ENCODE measurements at regions not wholly inside any gene's neighbourhood (a gene's known extent, or its start where the extent isn't known, plus 50 kb on each side); places are given as distances from the start of the nearest gene placed in this dataset.

GRCh38 chr5:68369023-68369359, 153.4 kb downstream of the PIK3R1 start:
- Histone ChIP-seq H3K4me3 (no peak overlapping the region), H3K27ac (no peak overlapping the region), H3K27me3 (no peaks in the 10 kb centered on the region), H3K9me3 (no peaks in the 10 kb centered on the region), H3K4me1 (no peaks in the 10 kb centered on the region), H3K36me3 (no peaks in the 10 kb centered on the region)
- no peak for TF ChIP-seq CTCF (IDR thresholded peaks at IDR 0.05)
- DNase-seq = no peak
- intact Hi-C loops (cut with DNase I; ENCODE audit: low total_unique reads) = no loop called here

- Histone ChIP-seq H3K9me3 (no peaks in the 10 kb centered on the region), H3K4me3 (no peak overlapping the region), H3K27me3 (no peaks in the 10 kb centered on the region), H3K27ac (no peak overlapping the region), H3K4me1 (peaks cover 0 to 5% (median 2%) of the 10 kb centered on the region in 4 donors), H3K36me3 (no peaks in the 10 kb centered on the region)
- no peak for DNase-seq
- intact Hi-C loops (cut with DNase I; ENCODE audit: low total_unique reads) = no loop called here
- no peak for TF ChIP-seq CTCF (IDR thresholded peaks at IDR 0.05)
Observed at GRCh38 chr5:68369457-68370125, 154.0 kb downstream of the PIK3R1 start.

GRCh38 chr5:68370196-68370595, 154.6 kb downstream of the PIK3R1 start:
- Histone ChIP-seq H3K27ac (no peak overlapping the region), H3K4me1 (peaks cover 0 to 11% (median 7%) of the 10 kb centered on the region in 4 donors), H3K9me3 (no peaks in the 10 kb centered on the region), H3K27me3 (no peaks in the 10 kb centered on the region), H3K36me3 (no peaks in the 10 kb centered on the region), H3K4me3 (no peak overlapping the region)
- intact Hi-C loops (cut with DNase I; ENCODE audit: low total_unique reads) = no loop called here
- no peak for DNase-seq
- TF ChIP-seq CTCF (IDR thresholded peaks at IDR 0.05) = no peak

DNA sequence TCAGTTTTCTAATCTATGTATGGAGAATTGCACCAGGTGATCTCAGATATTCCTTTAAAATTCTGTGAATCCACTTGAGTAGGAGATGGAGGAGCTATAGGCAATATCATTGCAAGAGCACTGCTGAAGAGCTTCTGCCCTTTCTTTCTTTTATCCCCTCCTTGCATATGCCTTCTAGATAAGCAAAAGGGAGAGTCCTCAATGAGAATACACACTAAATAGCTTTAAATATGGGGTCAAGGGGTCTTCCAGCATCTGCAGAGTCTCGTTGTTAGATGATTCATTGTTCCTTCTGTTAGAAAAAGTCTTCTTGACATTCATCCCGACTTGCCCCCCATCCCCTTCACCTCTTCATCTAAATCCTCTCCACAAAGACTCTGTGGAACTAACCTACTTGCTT, 156.1 kb downstream of the PIK3R1 start:
- H3K27me3 ChIP-seq = no peaks in the 10 kb centered on the region
- no peak for TF ChIP-seq CTCF (IDR thresholded peaks at IDR 0.05)

GRCh38 chr5:68372161-68372560, 156.6 kb downstream of the PIK3R1 start:
- H3K9me3 ChIP-seq = no peaks in the 10 kb centered on the region
- no peaks in the 10 kb centered on the region for H3K27me3 ChIP-seq
- TF ChIP-seq CTCF (IDR thresholded peaks at IDR 0.05) = no peak
- DNase-seq = no peak
- H3K27ac ChIP-seq = no peak overlapping the region
- intact Hi-C loops (cut with DNase I; ENCODE audit: low total_unique reads) = no loop called here
- H3K36me3 ChIP-seq = no peaks in the 10 kb centered on the region
- peaks cover 0 to 28% (median 13%) of the 10 kb centered on the region in 4 donors for H3K4me1 ChIP-seq
- H3K4me3 ChIP-seq = no peak overlapping the region

More for the DNA sequence above, 156.1 kb downstream of the PIK3R1 start:
- intact Hi-C loops (cut with DNase I; ENCODE audit: low total_unique reads) = no loop called here
- Histone ChIP-seq H3K9me3 (no peaks in the 10 kb centered on the region), H3K36me3 (no peaks in the 10 kb centered on the region), H3K4me3 (no peak overlapping the region), H3K27ac (no peak overlapping the region), H3K4me1 (peaks cover 0 to 23% (median 10%) of the 10 kb centered on the region in 4 donors)
- DNase-seq = no peak

DNA sequence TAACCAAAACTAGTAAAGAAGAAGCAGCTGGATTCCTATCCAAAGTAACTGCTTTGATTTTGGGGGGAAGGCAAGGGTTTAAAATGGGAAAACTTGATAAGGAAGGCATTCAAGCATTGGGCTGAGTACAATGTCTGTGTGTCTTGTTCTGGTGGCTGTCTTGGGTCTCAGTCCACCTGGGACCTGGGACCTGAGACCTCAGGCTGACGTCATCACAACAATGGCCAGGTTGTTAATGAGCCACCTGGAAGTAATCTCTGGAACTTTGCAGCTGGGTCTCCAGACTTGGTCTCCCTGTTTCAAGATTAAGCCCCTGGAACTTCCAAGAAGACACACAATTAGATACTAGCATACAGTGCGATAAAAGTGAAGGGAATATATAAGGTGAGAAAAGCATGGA, 157.5 kb downstream of the PIK3R1 start:
- Histone ChIP-seq H3K36me3 (no peaks in the 10 kb centered on the region), H3K4me1 (peaks cover 0 to 37% (median 13%) of the 10 kb centered on the region in 4 donors), H3K27ac (no peak overlapping the region), H3K9me3 (no peaks in the 10 kb centered on the region), H3K4me3 (no peak overlapping the region), H3K27me3 (no peaks in the 10 kb centered on the region)
- intact Hi-C loops (cut with DNase I; ENCODE audit: low total_unique reads) = no loop called here
- DNase-seq = no peak
- no peak for TF ChIP-seq CTCF (IDR thresholded peaks at IDR 0.05)
